ENCODE measurements at regions not wholly inside any gene's neighbourhood (a gene's known extent, or its start where the extent isn't known, plus 50 kb on each side); places are given as distances from the start of the nearest gene placed in this dataset.

DNA sequence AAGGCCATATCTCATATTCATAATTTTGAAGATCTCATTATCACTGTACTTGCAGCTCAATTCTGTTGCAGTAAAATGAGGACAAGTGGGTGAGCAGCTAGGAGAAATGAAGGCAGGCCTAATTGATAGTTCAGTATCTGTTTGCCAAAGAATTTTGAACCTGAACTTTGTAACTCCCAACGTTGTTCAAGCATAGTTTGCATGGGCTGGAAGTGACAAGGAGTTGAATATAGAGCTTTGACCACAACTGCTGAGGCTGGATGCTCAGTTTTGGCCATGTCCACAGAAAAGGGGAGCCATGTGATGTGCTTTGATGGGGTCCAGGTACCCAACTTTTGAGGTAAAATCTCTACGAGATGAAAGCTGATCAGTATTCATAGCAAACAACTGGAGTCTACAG is 177.5 kb downstream of the NXNL2 start:
- H3K9me3 ChIP-seq: peaks cover 0 to 8% of the 10 kb centered on the region in 2 donors
- no peak overlapping the region for H3K4me3 ChIP-seq
- no peak overlapping the region for H3K27ac ChIP-seq
- H3K4me1 ChIP-seq: no peaks in the 10 kb centered on the region
- TF ChIP-seq, protein P1, sequence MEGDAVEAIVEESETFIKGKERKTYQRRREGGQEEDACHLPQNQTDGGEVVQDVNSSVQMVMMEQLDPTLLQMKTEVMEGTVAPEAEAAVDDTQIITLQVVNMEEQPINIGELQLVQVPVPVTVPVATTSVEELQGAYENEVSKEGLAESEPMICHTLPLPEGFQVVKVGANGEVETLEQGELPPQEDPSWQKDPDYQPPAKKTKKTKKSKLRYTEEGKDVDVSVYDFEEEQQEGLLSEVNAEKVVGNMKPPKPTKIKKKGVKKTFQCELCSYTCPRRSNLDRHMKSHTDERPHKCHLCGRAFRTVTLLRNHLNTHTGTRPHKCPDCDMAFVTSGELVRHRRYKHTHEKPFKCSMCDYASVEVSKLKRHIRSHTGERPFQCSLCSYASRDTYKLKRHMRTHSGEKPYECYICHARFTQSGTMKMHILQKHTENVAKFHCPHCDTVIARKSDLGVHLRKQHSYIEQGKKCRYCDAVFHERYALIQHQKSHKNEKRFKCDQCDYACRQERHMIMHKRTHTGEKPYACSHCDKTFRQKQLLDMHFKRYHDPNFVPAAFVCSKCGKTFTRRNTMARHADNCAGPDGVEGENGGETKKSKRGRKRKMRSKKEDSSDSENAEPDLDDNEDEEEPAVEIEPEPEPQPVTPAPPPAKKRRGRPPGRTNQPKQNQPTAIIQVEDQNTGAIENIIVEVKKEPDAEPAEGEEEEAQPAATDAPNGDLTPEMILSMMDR (IDR thresholded peaks at IDR 0.05): no peak
- no peaks in the 10 kb centered on the region for H3K36me3 ChIP-seq
- DNase-seq (ENCODE audit: low spot score): no peak
- H3K27me3 ChIP-seq: no peaks in the 10 kb centered on the region

- Histone ChIP-seq H3K9me3 (peaks cover 0 to 8% of the 10 kb centered on the region in 2 donors), H3K27ac (no peak overlapping the region), H3K4me1 (no peaks in the 10 kb centered on the region), H3K27me3 (no peaks in the 10 kb centered on the region), H3K36me3 (no peaks in the 10 kb centered on the region), H3K4me3 (no peak overlapping the region)
- DNase-seq (ENCODE audit: low spot score): no peak
- TF ChIP-seq, protein P1 (IDR thresholded peaks at IDR 0.05): no peak
Measured at GRCh38 chr9:88713010-88713409, 178.0 kb downstream of the NXNL2 start.

- H3K27ac ChIP-seq: no peak overlapping the region
- no peaks in the 10 kb centered on the region for H3K4me1 ChIP-seq
- H3K36me3 ChIP-seq: no peaks in the 10 kb centered on the region
- no peak overlapping the region for H3K4me3 ChIP-seq
- H3K27me3 ChIP-seq: no peaks in the 10 kb centered on the region
- H3K9me3 ChIP-seq: peaks cover 0 to 8% of the 10 kb centered on the region in 2 donors
- no peak for DNase-seq (ENCODE audit: low spot score)
- TF ChIP-seq, protein P1 (IDR thresholded peaks at IDR 0.05): no peak
Measured at GRCh38 chr9:88716596-88717290, 181.8 kb downstream of the NXNL2 start.

GRCh38 chr9:88721025-88721424 is 186.0 kb downstream of the NXNL2 start:
- H3K9me3 ChIP-seq: no peaks in the 10 kb centered on the region
- peaks cover 0 to 17% of the 10 kb centered on the region in 2 donors for H3K4me1 ChIP-seq
- TF ChIP-seq, protein P1 (IDR thresholded peaks at IDR 0.05): no peak
- H3K36me3 ChIP-seq: no peaks in the 10 kb centered on the region
- H3K27ac ChIP-seq: no peak overlapping the region
- no peaks in the 10 kb centered on the region for H3K27me3 ChIP-seq
- DNase-seq (ENCODE audit: low spot score): no peak
- no peak overlapping the region for H3K4me3 ChIP-seq

- DNase-seq (ENCODE audit: low spot score): no peak
- TF ChIP-seq, protein P1 (IDR thresholded peaks at IDR 0.05): no peak
- no peak overlapping the region for H3K27ac ChIP-seq
- no peaks in the 10 kb centered on the region for H3K36me3 ChIP-seq
- H3K27me3 ChIP-seq: no peaks in the 10 kb centered on the region
- H3K4me3 ChIP-seq: no peak overlapping the region
- no peaks in the 10 kb centered on the region for H3K9me3 ChIP-seq
- peaks cover 0 to 17% of the 10 kb centered on the region in 2 donors for H3K4me1 ChIP-seq
Measured at GRCh38 chr9:88721495-88722279, 186.7 kb downstream of the NXNL2 start.
